Peyer's patch (tissue), 4 donors: ENCODE measurements at regions not wholly inside any gene's neighbourhood (a gene's known extent, or its start where the extent isn't known, plus 50 kb on each side); places are given as distances from the start of the nearest gene placed in this dataset.
"Not testable (repeated sequence)": the region's sequence is repeated elsewhere in the genome, so short reads cannot be mapped to it uniquely, and the experiment has no call there.

ENCODE experiments used
- DNase-seq, 3 donors: peaks; one replicate each; pipeline ENCODE4 v3.0.0-alpha.2; 2017 to 2019
- H3K27ac ChIP-seq, 4 donors: fragments of 200-600 bp; sonication (generic); one replicate each; pipeline ENCODE4 v1.5.1; 2016 to 2019
- H3K27me3 ChIP-seq, 2 donors: fragments of 200-600 bp; sonication (generic); one replicate each; pipeline ENCODE4 v1.5.1; 2019
- H3K36me3 ChIP-seq, 3 donors: fragments of 200-600 bp; sonication (generic); one replicate each; pipeline ENCODE4 v1.5.1; 2016 to 2019
- H3K4me1 ChIP-seq, 4 donors: fragments of 200-600 bp; sonication (generic); one replicate each; pipeline ENCODE4 v1.5.1; 2016 to 2019
- H3K4me3 ChIP-seq, 4 donors: fragments of 200-600 bp; sonication (generic); 1 replicate in 3 of 4; 2 replicates in 1 of 4; pipeline ENCODE4 v1.5.1; 2016 to 2019; ENCODE audit warnings: mild to moderate bottlenecking in 1 of 4
- H3K9me3 ChIP-seq, 4 donors: fragments of 200-600 bp; sonication (generic); one replicate each; pipeline ENCODE4 v1.5.1; 2016 to 2019; ENCODE audit warnings: mild to moderate bottlenecking in 1 of 4
- POLR2A ChIP-seq, 2 donors: fragments of 450-650 bp; IDR thresholded peaks; one replicate each; pipeline ENCODE4 v1.5.1; 2017; ENCODE audit warnings: antibody characterized with exemption in 2 of 2, mild to moderate bottlenecking in 2 of 2, moderate library complexity in 2 of 2
- TF ChIP-seq, protein P1 (sequence below), 6 experiments: fragments of 450-650 bp in 4 of 6; fragments of 200-600 bp in 2 of 6; sonication (generic) in 1 of 6; IDR thresholded peaks; one replicate each; pipeline ENCODE4 v1.5.1; 2017 to 2019; ENCODE audit warnings: antibody characterized with exemption in 6 of 6, mild to moderate bottlenecking in 3 of 6, moderate library complexity in 1 of 6

DNA sequence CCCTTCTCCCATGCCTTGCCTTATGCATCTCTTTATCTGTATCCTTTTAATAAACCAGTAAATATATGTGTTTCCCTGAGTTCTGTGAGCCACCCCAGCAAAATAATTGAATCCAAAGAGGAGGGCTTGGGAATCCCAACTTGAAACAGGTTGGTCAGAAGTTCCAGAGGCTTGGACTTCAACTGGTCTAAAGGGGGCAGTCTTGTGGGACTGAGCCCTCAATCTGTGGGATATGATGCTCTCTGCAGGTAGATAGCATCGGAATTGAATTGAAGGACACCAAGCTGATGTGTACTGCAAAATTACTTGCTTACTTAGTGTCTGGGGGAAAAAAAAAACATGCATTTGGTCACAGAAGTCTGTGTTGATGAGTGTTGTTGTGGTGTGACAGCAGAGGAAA lies 1033.5 kb upstream of the TMEFF2 start:
- no peak overlapping the region for H3K4me3 ChIP-seq
- H3K27me3 ChIP-seq, result no peaks in the 10 kb centered on the region
- TF ChIP-seq POLR2A (IDR thresholded peaks at IDR 0.05), result no peak
- TF ChIP-seq, protein P1, sequence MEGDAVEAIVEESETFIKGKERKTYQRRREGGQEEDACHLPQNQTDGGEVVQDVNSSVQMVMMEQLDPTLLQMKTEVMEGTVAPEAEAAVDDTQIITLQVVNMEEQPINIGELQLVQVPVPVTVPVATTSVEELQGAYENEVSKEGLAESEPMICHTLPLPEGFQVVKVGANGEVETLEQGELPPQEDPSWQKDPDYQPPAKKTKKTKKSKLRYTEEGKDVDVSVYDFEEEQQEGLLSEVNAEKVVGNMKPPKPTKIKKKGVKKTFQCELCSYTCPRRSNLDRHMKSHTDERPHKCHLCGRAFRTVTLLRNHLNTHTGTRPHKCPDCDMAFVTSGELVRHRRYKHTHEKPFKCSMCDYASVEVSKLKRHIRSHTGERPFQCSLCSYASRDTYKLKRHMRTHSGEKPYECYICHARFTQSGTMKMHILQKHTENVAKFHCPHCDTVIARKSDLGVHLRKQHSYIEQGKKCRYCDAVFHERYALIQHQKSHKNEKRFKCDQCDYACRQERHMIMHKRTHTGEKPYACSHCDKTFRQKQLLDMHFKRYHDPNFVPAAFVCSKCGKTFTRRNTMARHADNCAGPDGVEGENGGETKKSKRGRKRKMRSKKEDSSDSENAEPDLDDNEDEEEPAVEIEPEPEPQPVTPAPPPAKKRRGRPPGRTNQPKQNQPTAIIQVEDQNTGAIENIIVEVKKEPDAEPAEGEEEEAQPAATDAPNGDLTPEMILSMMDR (IDR thresholded peaks at IDR 0.05), result no peak
- no peak overlapping the region for H3K27ac ChIP-seq
- H3K4me1 ChIP-seq, result no peaks in the 10 kb centered on the region
- H3K36me3 ChIP-seq, result no peaks in the 10 kb centered on the region
- H3K9me3 ChIP-seq, result no peaks in the 10 kb centered on the region
- no peak for DNase-seq

DNA sequence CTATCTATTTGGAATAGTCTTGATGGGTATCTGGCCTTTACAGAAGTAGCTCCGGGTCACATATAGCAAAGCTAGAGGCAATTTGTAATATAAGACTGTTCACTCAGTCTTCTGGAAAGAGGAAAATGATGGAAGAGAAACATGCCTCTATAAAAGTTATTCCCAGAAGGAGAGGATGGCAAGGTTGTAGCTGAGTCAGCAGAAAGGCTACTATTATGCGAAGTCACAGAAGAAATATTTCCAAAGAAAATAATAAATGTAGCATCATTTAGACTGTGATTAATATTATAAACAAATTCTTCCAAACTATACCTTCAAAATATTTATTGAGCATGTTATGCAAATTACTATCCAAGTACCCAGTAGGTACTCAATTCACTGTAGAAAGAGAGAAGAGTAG lies 1027.7 kb upstream of the TMEFF2 start:
- no peaks in the 10 kb centered on the region for H3K36me3 ChIP-seq
- H3K27me3 ChIP-seq, result no peaks in the 10 kb centered on the region
- no peak for DNase-seq
- H3K27ac ChIP-seq, result no peak overlapping the region
- TF ChIP-seq POLR2A (IDR thresholded peaks at IDR 0.05), result no peak
- TF ChIP-seq, protein P1 (IDR thresholded peaks at IDR 0.05), result no peak
- no peak overlapping the region for H3K4me3 ChIP-seq
- H3K9me3 ChIP-seq, result no peaks in the 10 kb centered on the region
- no peaks in the 10 kb centered on the region for H3K4me1 ChIP-seq

DNA sequence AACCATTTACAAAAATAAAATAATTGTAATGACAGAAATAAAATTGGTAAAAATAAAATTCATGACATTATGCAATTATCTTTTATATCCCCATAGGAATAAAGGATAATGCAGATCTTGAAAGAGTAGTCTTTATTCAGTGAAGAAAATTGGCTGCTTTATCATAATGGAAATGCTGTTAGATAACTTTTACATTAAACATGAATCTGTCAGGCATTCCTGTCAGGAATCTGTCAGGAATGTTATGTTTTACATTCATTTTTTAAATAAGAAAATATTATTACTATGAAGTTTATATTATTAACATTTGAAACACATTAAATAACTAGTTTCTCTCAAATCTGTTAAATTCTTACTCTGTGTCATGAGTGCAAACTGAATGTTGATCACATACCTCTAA lies 1024.7 kb upstream of the TMEFF2 start:
- Histone ChIP-seq H3K27me3 (no peaks in the 10 kb centered on the region), H3K9me3 (no peaks in the 10 kb centered on the region), H3K27ac (no peak overlapping the region), H3K4me1 (no peaks in the 10 kb centered on the region), H3K36me3 (no peaks in the 10 kb centered on the region), H3K4me3 (no peak overlapping the region)
- DNase-seq, result no peak
- TF ChIP-seq POLR2A (IDR thresholded peaks at IDR 0.05), result no peak
- TF ChIP-seq, protein P1 (IDR thresholded peaks at IDR 0.05), result no peak

DNA sequence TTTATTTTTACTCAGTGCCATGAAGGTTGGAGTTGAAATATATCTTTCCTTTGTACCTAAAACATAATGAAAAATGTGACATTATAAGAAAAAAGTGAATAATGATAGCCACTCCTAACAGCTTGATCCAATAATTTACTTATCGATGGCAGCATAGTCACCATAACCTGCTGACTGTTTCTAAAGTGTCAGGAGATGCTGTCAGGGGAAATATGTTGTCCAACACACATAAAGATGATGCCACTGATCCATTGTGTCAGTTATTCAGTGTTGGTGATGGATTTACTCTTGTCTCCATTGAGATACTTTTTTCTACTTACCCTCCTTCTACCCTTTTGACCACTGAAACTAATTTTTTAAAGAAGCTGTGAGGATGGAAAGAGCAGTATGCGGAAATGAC lies 1006.9 kb upstream of the TMEFF2 start:
- no peaks in the 10 kb centered on the region for H3K4me1 ChIP-seq
- H3K36me3 ChIP-seq, result no peaks in the 10 kb centered on the region
- H3K9me3 ChIP-seq, result no peaks in the 10 kb centered on the region
- DNase-seq, result no peak
- no peaks in the 10 kb centered on the region for H3K27me3 ChIP-seq
- H3K4me3 ChIP-seq, result no peak overlapping the region
- no peak overlapping the region for H3K27ac ChIP-seq
- TF ChIP-seq, protein P1 (IDR thresholded peaks at IDR 0.05), result no peak
- TF ChIP-seq POLR2A (IDR thresholded peaks at IDR 0.05), result no peak

DNA sequence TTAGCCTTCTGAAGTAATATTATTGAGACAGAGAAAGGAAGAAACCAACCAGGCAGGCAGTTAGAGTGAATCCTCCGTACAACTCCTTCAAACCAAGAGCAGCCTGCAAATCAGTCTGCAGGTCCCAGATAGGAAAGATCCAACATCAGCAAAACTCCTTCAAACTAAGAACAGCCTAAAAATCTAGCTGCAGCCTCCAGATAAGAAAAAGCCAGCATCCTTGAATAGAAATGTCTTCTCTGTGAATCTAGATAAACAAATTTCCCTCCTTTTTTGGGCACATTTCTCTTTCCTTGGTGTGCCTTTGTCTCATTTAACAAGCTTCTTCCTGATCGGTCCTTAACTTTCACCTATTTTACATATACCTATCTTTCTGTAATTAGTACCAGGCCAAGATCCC lies 1004.6 kb upstream of the TMEFF2 start:
- TF ChIP-seq, protein P1 (IDR thresholded peaks at IDR 0.05), result no peak
- Histone ChIP-seq H3K4me1 (no peaks in the 10 kb centered on the region), H3K4me3 (no peak overlapping the region), H3K9me3 (no peaks in the 10 kb centered on the region), H3K27me3 (no peaks in the 10 kb centered on the region), H3K36me3 (no peaks in the 10 kb centered on the region), H3K27ac (no peak overlapping the region)
- no peak for DNase-seq

DNA sequence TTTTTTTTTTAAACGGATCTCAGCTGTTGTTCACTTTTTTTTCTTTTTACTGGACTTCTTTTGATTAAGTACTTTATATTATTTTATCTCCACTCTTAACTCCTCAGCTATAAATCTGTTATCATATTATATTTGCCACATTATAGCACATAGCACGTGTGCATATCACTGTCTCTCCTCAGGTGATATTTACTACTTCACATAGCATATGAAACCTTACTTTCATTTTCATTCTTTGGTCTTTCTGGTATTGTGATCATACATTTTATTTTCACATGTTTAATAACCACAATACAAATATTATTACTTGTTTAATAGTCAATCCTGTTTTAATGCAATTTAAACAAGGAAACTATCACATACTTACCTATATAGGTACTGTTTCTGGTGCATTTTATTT lies 993.1 kb upstream of the TMEFF2 start:
- H3K36me3 ChIP-seq, result no peaks in the 10 kb centered on the region
- H3K4me1 ChIP-seq, result no peaks in the 10 kb centered on the region
- no peaks in the 10 kb centered on the region for H3K9me3 ChIP-seq
- H3K27me3 ChIP-seq, result no peaks in the 10 kb centered on the region
- TF ChIP-seq POLR2A (IDR thresholded peaks at IDR 0.05), result no peak
- TF ChIP-seq, protein P1 (IDR thresholded peaks at IDR 0.05), result no peak
- no peak overlapping the region for H3K4me3 ChIP-seq
- no peak overlapping the region for H3K27ac ChIP-seq
- no peak for DNase-seq

DNA sequence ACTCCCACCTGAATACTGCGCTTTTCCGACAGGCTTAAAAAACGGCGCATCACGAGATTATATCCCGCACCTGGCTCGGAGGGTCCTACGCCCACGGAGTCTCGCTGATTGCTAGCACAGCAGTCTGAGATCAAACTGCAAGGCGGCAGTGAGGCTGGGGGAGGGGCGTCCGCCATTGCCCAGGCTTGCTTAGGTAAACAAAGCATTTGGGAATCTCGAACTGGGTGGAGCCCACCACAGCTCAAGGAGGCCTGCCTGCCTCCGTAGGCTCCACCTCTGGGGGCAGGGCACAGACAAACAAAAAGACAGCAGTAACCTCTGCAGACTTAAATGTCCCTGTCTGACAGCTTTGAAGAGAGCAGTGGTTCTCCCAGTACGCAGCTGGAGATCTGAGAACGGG lies 976.2 kb upstream of the TMEFF2 start:
- H3K4me3 ChIP-seq, H3K9me3 ChIP-seq, H3K4me1 ChIP-seq, DNase-seq, H3K27ac ChIP-seq, H3K36me3 ChIP-seq, H3K27me3 ChIP-seq: not testable (repeated sequence)
